ENCODE measurements at regions not wholly inside any gene's neighbourhood (a gene's known extent, or its start where the extent isn't known, plus 50 kb on each side); places are given as distances from the start of the nearest gene placed in this dataset.

DNA sequence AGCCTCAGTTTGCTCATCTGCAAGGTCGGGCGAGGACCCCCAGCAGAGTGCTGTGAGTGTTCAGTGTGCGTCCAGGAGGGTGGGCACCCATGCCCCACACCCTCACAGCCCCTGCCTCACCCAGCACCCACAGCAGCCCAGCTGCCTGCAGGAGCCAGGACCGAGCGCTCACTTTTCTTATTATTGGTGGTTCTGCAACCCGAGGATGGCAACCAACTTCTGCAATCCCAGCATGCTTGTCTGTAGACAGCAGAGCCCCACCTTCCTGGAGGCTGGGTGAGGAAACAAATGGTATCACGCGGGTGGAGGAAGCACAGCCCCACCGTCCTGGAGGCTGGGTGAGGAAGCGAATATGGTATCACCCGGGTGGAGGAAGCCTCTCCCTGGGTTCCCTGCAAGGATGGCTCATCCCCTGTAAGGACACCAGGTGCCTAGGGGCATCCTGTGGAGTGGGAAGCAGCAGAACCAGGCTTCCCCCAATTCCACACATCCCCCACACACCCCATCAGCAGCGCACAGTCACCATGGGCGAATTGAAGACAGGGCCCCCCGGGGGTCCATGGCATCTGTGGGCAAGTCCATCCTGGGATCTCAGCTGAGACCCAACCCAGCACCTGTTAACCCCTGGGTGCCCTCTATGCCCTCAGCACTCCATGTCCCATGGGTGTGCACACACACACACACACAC, 220.5 kb upstream of the RAB6C start:
- TF ChIP-seq, protein P1, sequence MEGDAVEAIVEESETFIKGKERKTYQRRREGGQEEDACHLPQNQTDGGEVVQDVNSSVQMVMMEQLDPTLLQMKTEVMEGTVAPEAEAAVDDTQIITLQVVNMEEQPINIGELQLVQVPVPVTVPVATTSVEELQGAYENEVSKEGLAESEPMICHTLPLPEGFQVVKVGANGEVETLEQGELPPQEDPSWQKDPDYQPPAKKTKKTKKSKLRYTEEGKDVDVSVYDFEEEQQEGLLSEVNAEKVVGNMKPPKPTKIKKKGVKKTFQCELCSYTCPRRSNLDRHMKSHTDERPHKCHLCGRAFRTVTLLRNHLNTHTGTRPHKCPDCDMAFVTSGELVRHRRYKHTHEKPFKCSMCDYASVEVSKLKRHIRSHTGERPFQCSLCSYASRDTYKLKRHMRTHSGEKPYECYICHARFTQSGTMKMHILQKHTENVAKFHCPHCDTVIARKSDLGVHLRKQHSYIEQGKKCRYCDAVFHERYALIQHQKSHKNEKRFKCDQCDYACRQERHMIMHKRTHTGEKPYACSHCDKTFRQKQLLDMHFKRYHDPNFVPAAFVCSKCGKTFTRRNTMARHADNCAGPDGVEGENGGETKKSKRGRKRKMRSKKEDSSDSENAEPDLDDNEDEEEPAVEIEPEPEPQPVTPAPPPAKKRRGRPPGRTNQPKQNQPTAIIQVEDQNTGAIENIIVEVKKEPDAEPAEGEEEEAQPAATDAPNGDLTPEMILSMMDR (IDR thresholded peaks at IDR 0.05): no peak
- no peak for TF ChIP-seq EZH2 (IDR thresholded peaks at IDR 0.05)
- no peak for TF ChIP-seq EZH2phosphoT487 (IDR thresholded peaks at IDR 0.05)

Measured in neural progenitor cell (in vitro differentiated cells).